Esophagus (tissue), 2 donors: ENCODE measurements at regions not wholly inside any gene's neighbourhood (a gene's known extent, or its start where the extent isn't known, plus 50 kb on each side); places are given as distances from the start of the nearest gene placed in this dataset.

Experiments
- H3K27ac ChIP-seq, 2 donors: one replicate each; pipeline ENCODE4 v1.5.1; 2013; ENCODE audit warnings: low read depth in 2 of 2, mild to moderate bottlenecking in 2 of 2, inconsistent platforms in 1 of 2, low read length in 1 of 2, moderate library complexity in 1 of 2
- H3K27me3 ChIP-seq, 2 donors: one replicate each; pipeline ENCODE4 v1.6.1; 2013; ENCODE audit warnings: low read length in 2 of 2, control low read depth in 1 of 2, mild to moderate bottlenecking in 1 of 2; ENCODE audit not compliant: insufficient read depth in 2 of 2, control insufficient read depth in 1 of 2
- H3K36me3 ChIP-seq, 2 donors: one replicate each; pipeline ENCODE4 v1.6.1; 2013; ENCODE audit warnings: low read length in 1 of 2; ENCODE audit not compliant: control insufficient read depth in 2 of 2, insufficient read depth in 2 of 2
- H3K4me1 ChIP-seq, 2 donors: one replicate each; pipeline ENCODE4 v1.6.1; 2013; ENCODE audit warnings: low read length in 1 of 2; ENCODE audit not compliant: control insufficient read depth in 2 of 2, insufficient read depth in 2 of 2
- H3K4me3 ChIP-seq, 2 donors: one replicate each; pipeline ENCODE4 v1.5.1; 2013; ENCODE audit warnings: low read length in 2 of 2, mild to moderate bottlenecking in 2 of 2, low read depth in 1 of 2, moderate library complexity in 1 of 2
- H3K9me3 ChIP-seq, 2 donors: one replicate each; pipeline ENCODE4 v1.6.1; 2013; ENCODE audit warnings: mild to moderate bottlenecking in 2 of 2, low read depth in 1 of 2, low read length in 1 of 2, moderate library complexity in 1 of 2; ENCODE audit not compliant: control insufficient read depth in 2 of 2, insufficient read depth in 1 of 2
- WGBS, 2 donors: extraction: QIAGEN DNeasy Blood & Tissue Kit; methylation state at CpG; one replicate each; pipeline ENCODE4 v1.1.7; 2013; 5-methylcytosine and 5-hydroxymethylcytosine counted together
- donor health status: healthy with polysubstance abuse.
- donor health status: Bipolar disorder and iron deficiency.

GRCh38 chr2:150190546-150190945, 296.9 kb downstream of the RND3 start:
- Histone ChIP-seq H3K27me3 (no peaks in the 10 kb centered on the region), H3K36me3 (no peaks in the 10 kb centered on the region), H3K9me3 (peaks cover 0 to 3% of the 10 kb centered on the region in 2 donors), H3K27ac (no peak overlapping the region), H3K4me1 (no peaks in the 10 kb centered on the region), H3K4me3 (no peak overlapping the region)
- WGBS, 2 donors: 80 to 82% methylated on average over 1 of the region's 1 CpG

DNA sequence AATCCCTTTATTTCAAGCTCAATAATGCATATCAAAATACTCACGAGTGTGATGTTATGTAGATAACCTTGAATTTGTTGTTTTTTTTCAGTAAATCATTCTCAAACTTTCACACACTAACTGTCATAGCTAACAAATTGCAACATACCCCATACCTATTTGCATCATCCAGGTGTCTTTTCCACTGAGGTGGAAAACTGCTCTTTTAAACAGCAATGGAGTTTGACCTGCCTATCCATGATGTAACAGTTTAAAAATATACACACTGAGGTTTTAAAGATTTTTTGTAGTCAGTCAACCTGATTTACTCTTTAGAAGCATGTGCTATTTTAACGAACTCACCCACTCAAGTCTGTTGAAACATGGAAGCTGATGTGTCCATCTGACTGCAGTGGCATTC, 298.7 kb downstream of the RND3 start:
- H3K4me3 ChIP-seq: no peak overlapping the region
- H3K4me1 ChIP-seq: no peaks in the 10 kb centered on the region
- peaks cover 0 to 3% of the 10 kb centered on the region in 2 donors for H3K9me3 ChIP-seq
- no peaks in the 10 kb centered on the region for H3K36me3 ChIP-seq
- H3K27ac ChIP-seq: no peak overlapping the region
- H3K27me3 ChIP-seq: no peaks in the 10 kb centered on the region
- 61% methylated on average over 2 of the region's 2 CpGs for WGBS, 2 donors

DNA sequence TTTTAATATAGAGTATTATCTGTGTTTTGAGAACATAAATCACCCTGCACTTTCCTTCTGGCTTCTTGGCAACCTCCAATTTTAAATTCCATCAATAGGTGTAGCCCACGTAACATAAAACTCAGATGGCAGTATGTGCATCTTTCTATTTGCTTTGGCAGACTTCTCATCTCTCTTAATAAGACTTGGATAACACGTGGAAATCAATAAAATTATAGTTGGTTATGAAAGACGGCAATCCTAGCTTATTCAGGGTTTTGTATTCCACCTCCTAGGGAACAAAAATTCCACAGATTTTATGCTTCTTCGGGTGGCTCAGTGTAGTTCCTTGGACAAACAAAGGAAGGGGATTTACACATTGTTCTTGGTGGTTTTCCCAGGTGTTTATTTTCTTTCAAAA, 299.3 kb downstream of the RND3 start:
- 21 to 27% methylated on average over 4 of the region's 4 CpGs for WGBS, 2 donors
- H3K36me3 ChIP-seq: no peaks in the 10 kb centered on the region
- H3K27ac ChIP-seq: no peak overlapping the region
- peaks cover 0 to 3% of the 10 kb centered on the region in 2 donors for H3K9me3 ChIP-seq
- H3K27me3 ChIP-seq: no peaks in the 10 kb centered on the region
- H3K4me1 ChIP-seq: no peaks in the 10 kb centered on the region
- no peak overlapping the region for H3K4me3 ChIP-seq

GRCh38 chr2:150182566-150183235, 304.8 kb downstream of the RND3 start:
- 52 to 54% methylated on average over 5 of the region's 5 CpGs for WGBS, 2 donors
- H3K9me3 ChIP-seq: no peaks in the 10 kb centered on the region
- no peaks in the 10 kb centered on the region for H3K27me3 ChIP-seq
- H3K4me3 ChIP-seq: no peak overlapping the region
- H3K36me3 ChIP-seq: no peaks in the 10 kb centered on the region
- H3K27ac ChIP-seq: no peak overlapping the region
- no peaks in the 10 kb centered on the region for H3K4me1 ChIP-seq

DNA sequence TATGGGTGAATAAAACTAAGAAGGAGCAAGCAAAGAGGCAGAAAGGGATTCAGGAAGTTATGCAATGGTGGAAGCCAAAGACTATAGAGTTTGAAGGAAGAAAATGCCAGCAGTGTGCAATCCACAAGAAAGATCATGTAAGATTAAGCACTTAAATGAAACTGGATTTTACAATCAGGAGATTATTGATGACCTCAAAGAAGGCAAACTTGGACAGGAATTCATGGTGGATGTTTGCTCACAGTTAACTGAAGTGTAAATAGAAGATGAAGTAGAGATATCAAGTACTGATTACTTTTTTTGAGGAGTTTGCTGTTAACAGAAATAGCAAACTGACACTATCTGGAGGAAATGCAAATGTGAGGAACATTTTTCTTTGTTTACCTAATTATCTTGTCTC, 308.9 kb downstream of the RND3 start:
- no peak overlapping the region for H3K27ac ChIP-seq
- no peaks in the 10 kb centered on the region for H3K27me3 ChIP-seq
- no peak overlapping the region for H3K4me3 ChIP-seq
- H3K9me3 ChIP-seq: no peaks in the 10 kb centered on the region
- no peaks in the 10 kb centered on the region for H3K4me1 ChIP-seq
- no peaks in the 10 kb centered on the region for H3K36me3 ChIP-seq

DNA sequence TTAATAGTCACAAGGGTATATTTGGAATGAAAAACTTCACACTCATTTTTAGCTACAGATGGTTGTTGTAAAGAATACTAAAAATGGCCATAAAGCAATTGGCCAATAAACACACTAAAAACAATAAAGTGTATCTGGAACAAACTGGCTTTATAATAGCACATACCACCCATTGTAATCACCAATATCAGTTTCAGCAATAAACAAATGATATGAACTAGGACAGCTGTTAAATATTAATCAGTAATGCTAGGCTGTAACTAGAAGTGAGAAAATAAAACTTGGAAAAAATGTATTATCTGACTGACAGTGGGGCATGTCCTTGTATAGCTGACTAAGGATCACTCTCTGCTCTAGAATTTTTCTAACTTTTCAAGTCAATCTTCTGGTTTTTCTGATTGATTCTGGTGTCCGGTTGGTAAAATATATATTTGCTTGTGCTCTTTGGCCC, 312.5 kb downstream of the RND3 start:
- H3K4me3 ChIP-seq: no peak overlapping the region
- no peak overlapping the region for H3K27ac ChIP-seq
- no peaks in the 10 kb centered on the region for H3K4me1 ChIP-seq
- H3K27me3 ChIP-seq: no peaks in the 10 kb centered on the region
- H3K9me3 ChIP-seq: peaks cover 2 to 3% of the 10 kb centered on the region in 2 donors
- no peaks in the 10 kb centered on the region for H3K36me3 ChIP-seq
- WGBS, 2 donors: 88% methylated on average over 1 of the region's 1 CpG

- Histone ChIP-seq H3K27me3 (no peaks in the 10 kb centered on the region), H3K4me3 (no peak overlapping the region), H3K27ac (no peak overlapping the region), H3K9me3 (peaks cover 2 to 3% of the 10 kb centered on the region in 2 donors), H3K36me3 (no peaks in the 10 kb centered on the region), H3K4me1 (no peaks in the 10 kb centered on the region)
- WGBS, 2 donors: 74 to 84% methylated on average over 2 of the region's 2 CpGs
Observed at GRCh38 chr2:150174056-150174805, 313.2 kb downstream of the RND3 start.

- Histone ChIP-seq H3K4me1 (peaks cover 0 to 2% of the 10 kb centered on the region in 2 donors), H3K9me3 (peaks cover 2 to 3% of the 10 kb centered on the region in 2 donors), H3K36me3 (no peaks in the 10 kb centered on the region), H3K4me3 (no peak overlapping the region), H3K27ac (no peak overlapping the region), H3K27me3 (no peaks in the 10 kb centered on the region)
- WGBS, 2 donors: 98 to 99% methylated on average over 42 to 43 of the region's 43 CpGs
Observed at GRCh38 chr2:150171065-150171548, 316.4 kb downstream of the RND3 start.

DNA sequence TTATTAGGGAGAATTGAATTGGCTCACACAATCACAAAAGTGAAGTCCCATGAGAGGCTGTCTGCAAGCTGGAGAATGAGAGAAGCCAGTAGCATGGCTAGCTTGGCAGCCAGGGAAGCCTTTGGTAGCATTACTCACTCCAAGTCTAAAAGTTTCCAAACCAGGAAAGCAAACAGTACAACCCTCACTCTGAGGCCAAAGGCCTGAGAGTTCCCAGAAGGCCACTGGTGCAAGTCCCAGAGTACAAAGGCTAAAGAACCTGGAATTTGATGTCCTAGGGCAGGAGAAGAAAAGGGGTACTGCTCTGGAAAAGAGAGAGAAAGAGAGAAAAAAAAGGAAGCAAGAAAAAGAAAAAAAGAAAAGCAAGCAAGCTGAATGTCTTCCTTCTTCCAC, 318.2 kb downstream of the RND3 start:
- no peak overlapping the region for H3K27ac ChIP-seq
- H3K36me3 ChIP-seq: no peaks in the 10 kb centered on the region
- no peak overlapping the region for H3K4me3 ChIP-seq
- H3K27me3 ChIP-seq: no peaks in the 10 kb centered on the region
- peaks cover 2 to 3% of the 10 kb centered on the region in 2 donors for H3K9me3 ChIP-seq
- peaks cover 0 to 2% of the 10 kb centered on the region in 2 donors for H3K4me1 ChIP-seq
